ENCODE measurements at regions not wholly inside any gene's neighbourhood (a gene's known extent, or its start where the extent isn't known, plus 50 kb on each side); places are given as distances from the start of the nearest gene placed in this dataset.

- no peak for DNase-seq
Measured at GRCh38 chr4:22216278-22216677, 267.7 kb upstream of the KCNIP4 start.

- no peak for DNase-seq
Measured at GRCh38 chr4:22215084-22215483, 266.5 kb upstream of the KCNIP4 start.

- DNase-seq = no peak
Measured at GRCh38 chr4:22203711-22204011, 255.1 kb upstream of the KCNIP4 start.

- no peak for DNase-seq
Measured at GRCh38 chr4:22202975-22203710, 254.6 kb upstream of the KCNIP4 start.

GRCh38 chr4:22202246-22202974 lies 253.8 kb upstream of the KCNIP4 start:
- no peak for DNase-seq

GRCh38 chr4:22201256-22201655 lies 252.7 kb upstream of the KCNIP4 start:
- DNase-seq = no peak

GRCh38 chr4:22196551-22196950 lies 248.0 kb upstream of the KCNIP4 start:
- DNase-seq = no peak

GRCh38 chr4:22192084-22192511 lies 243.5 kb upstream of the KCNIP4 start:
- DNase-seq = no peak

GRCh38 chr4:22191565-22191964 lies 243.0 kb upstream of the KCNIP4 start:
- no peak for DNase-seq

- DNase-seq = no peak
Measured at GRCh38 chr4:22190855-22191254, 242.3 kb upstream of the KCNIP4 start.

GRCh38 chr4:22187203-22187820 lies 238.7 kb upstream of the KCNIP4 start:
- no peak for DNase-seq

- DNase-seq = no peak
Measured at GRCh38 chr4:22181736-22182135, 233.2 kb upstream of the KCNIP4 start.

- DNase-seq = no peak
Measured at GRCh38 chr4:22179124-22179874, 230.7 kb upstream of the KCNIP4 start.

- DNase-seq = no peak
Measured at GRCh38 chr4:22174640-22175039, 226.1 kb upstream of the KCNIP4 start.

- no peak for DNase-seq
Measured at GRCh38 chr4:22170353-22170752, 221.8 kb upstream of the KCNIP4 start.

GRCh38 chr4:22167201-22167600 lies 218.6 kb upstream of the KCNIP4 start:
- no peak for DNase-seq

- no peak for DNase-seq
Measured at GRCh38 chr4:22162454-22162853, 213.9 kb upstream of the KCNIP4 start.

- no peak for DNase-seq
Measured at GRCh38 chr4:22130741-22131140, 182.2 kb upstream of the KCNIP4 start.

- peak; percentile 14 for DNase-seq
Measured at GRCh38 chr4:22129454-22130029, 181.0 kb upstream of the KCNIP4 start.

GRCh38 chr4:22122062-22122461 lies 173.5 kb upstream of the KCNIP4 start:
- no peak for DNase-seq

- DNase-seq = no peak
Measured at GRCh38 chr4:22115262-22115661, 166.7 kb upstream of the KCNIP4 start.

- no peak for DNase-seq
Measured at GRCh38 chr4:22103768-22104167, 155.2 kb upstream of the KCNIP4 start.

GRCh38 chr4:22099896-22100295 lies 151.3 kb upstream of the KCNIP4 start:
- DNase-seq = no peak

All from RPMI8226 (cell line).